RWPE1 (cell line): ENCODE measurements at regions not wholly inside any gene's neighbourhood (a gene's known extent, or its start where the extent isn't known, plus 50 kb on each side); places are given as distances from the start of the nearest gene placed in this dataset.

ENCODE experiments used
- CTCF ChIA-PET: fragments of 350-600 bp; sonication (Branson Sonifier 250); formaldehyde crosslinking; extraction: SDS; loops from one replicate; lab custom pipeline; 2021; lab: Yijun Ruan, JAX
- POLR2A ChIA-PET: fragments of 400-600 bp; formaldehyde crosslinking; extraction: SDS; loops from one replicate; lab custom pipeline; 2020; ENCODE audit warnings: antibody characterized with exemption; ENCODE audit not compliant: low non-redundant PET; lab: Yijun Ruan, JAX
- DNase-seq: peaks from one replicate; pipeline ENCODE4 v3.0.0; 2012; ENCODE audit warnings: low spot score
- H3K27ac ChIP-seq: fragments of 450-650 bp; 2 replicates; pipeline ENCODE4 v1.5.1; 2017
- CTCF ChIP-seq: fragments of 450-650 bp; conservative IDR thresholded peaks from 2 replicates; pipeline ENCODE4 v1.5.1; 2017; ENCODE audit warnings: low read depth, mild to moderate bottlenecking

GRCh38 chr11:10909141-10909883 is 51.5 kb upstream of the ZBED5 start:
- TF ChIP-seq CTCF: no peak
- ChIA-PET POLR2A (no interaction called here), CTCF (interaction anchor here (0.6 kb wide), 1 partner anchor 96 kb away, joined by 4 read pairs; no protein-coding TSS in a partner anchor)
- no peak for DNase-seq
- no peak overlapping the region for H3K27ac ChIP-seq

GRCh38 chr11:10908215-10908951 is 50.5 kb upstream of the ZBED5 start:
- H3K27ac ChIP-seq: no peak overlapping the region
- CTCF ChIA-PET: interaction anchor here (0.6 kb wide), 1 partner anchor 100 kb away, joined by 3 read pairs; the partner anchor contains the start of gene EIF4G2

More at GRCh38 chr11:10908215-10908951, 50.5 kb upstream of the ZBED5 start:
- no peak for TF ChIP-seq CTCF
- POLR2A ChIA-PET: interaction anchor here (0.7 kb wide), 1 partner anchor 101 kb away, joined by 3 read pairs; no protein-coding TSS in a partner anchor
- no peak for DNase-seq
